ENCODE measurements at regions not wholly inside any gene's neighbourhood (a gene's known extent, or its start where the extent isn't known, plus 50 kb on each side); places are given as distances from the start of the nearest gene placed in this dataset.
"Not testable (repeated sequence)": the region's sequence is repeated elsewhere in the genome, so short reads cannot be mapped to it uniquely, and the experiment has no call there.

GRCh38 chr9:41043433-41043832, 85.0 kb downstream of the FOXD4L6 start:
- not testable (repeated sequence) for H3K27me3 ChIP-seq (ENCODE audit: insufficient read depth, low read depth); H3K4me1 ChIP-seq (ENCODE audit: low read depth, poor library complexity, severe bottlenecking); H3K4me3 ChIP-seq (IDR thresholded peaks at IDR 0.05; ENCODE audit: insufficient read depth, low read depth, low read length); H3K79me2 ChIP-seq (ENCODE audit: insufficient read depth, low read depth); H2AFZ ChIP-seq (ENCODE audit: low read depth); H3K36me3 ChIP-seq (ENCODE audit: insufficient read depth); H4K20me1 ChIP-seq (ENCODE audit: insufficient read depth); H3K9ac ChIP-seq; H3K4me2 ChIP-seq; H3K27ac ChIP-seq

GRCh38 chr9:41042111-41042510, 86.4 kb downstream of the FOXD4L6 start:
- not testable (repeated sequence) for H2AFZ ChIP-seq (ENCODE audit: low read depth); H3K4me3 ChIP-seq (IDR thresholded peaks at IDR 0.05; ENCODE audit: insufficient read depth, low read depth, low read length); H3K79me2 ChIP-seq (ENCODE audit: insufficient read depth, low read depth); H3K4me1 ChIP-seq (ENCODE audit: low read depth, poor library complexity, severe bottlenecking); H3K9ac ChIP-seq; H3K36me3 ChIP-seq (ENCODE audit: insufficient read depth); H4K20me1 ChIP-seq (ENCODE audit: insufficient read depth); H3K27ac ChIP-seq; H3K4me2 ChIP-seq; H3K27me3 ChIP-seq (ENCODE audit: insufficient read depth, low read depth)

GRCh38 chr9:41040705-41041342, 87.7 kb downstream of the FOXD4L6 start:
- not testable (repeated sequence) for H2AFZ ChIP-seq (ENCODE audit: low read depth); H3K4me1 ChIP-seq (ENCODE audit: low read depth, poor library complexity, severe bottlenecking); H3K27ac ChIP-seq; H3K4me2 ChIP-seq; H4K20me1 ChIP-seq (ENCODE audit: insufficient read depth); H3K79me2 ChIP-seq (ENCODE audit: insufficient read depth, low read depth); H3K27me3 ChIP-seq (ENCODE audit: insufficient read depth, low read depth); H3K9ac ChIP-seq; H3K4me3 ChIP-seq (IDR thresholded peaks at IDR 0.05; ENCODE audit: insufficient read depth, low read depth, low read length); H3K36me3 ChIP-seq (ENCODE audit: insufficient read depth)

GRCh38 chr9:41035276-41035675, 93.2 kb downstream of the FOXD4L6 start:
- H3K27ac ChIP-seq; H3K4me2 ChIP-seq; H3K79me2 ChIP-seq (ENCODE audit: insufficient read depth, low read depth); H3K27me3 ChIP-seq (ENCODE audit: insufficient read depth, low read depth); H3K36me3 ChIP-seq (ENCODE audit: insufficient read depth); H2AFZ ChIP-seq (ENCODE audit: low read depth); H3K9ac ChIP-seq; H3K4me1 ChIP-seq (ENCODE audit: low read depth, poor library complexity, severe bottlenecking); H4K20me1 ChIP-seq (ENCODE audit: insufficient read depth); H3K4me3 ChIP-seq (IDR thresholded peaks at IDR 0.05; ENCODE audit: insufficient read depth, low read depth, low read length): not testable (repeated sequence)

- H3K4me2 ChIP-seq; H3K9ac ChIP-seq; H3K4me3 ChIP-seq (IDR thresholded peaks at IDR 0.05; ENCODE audit: insufficient read depth, low read depth, low read length); H4K20me1 ChIP-seq (ENCODE audit: insufficient read depth); H3K4me1 ChIP-seq (ENCODE audit: low read depth, poor library complexity, severe bottlenecking); H2AFZ ChIP-seq (ENCODE audit: low read depth); H3K36me3 ChIP-seq (ENCODE audit: insufficient read depth); H3K27me3 ChIP-seq (ENCODE audit: insufficient read depth, low read depth); H3K27ac ChIP-seq; H3K79me2 ChIP-seq (ENCODE audit: insufficient read depth, low read depth): not testable (repeated sequence)
Observed at GRCh38 chr9:41034699-41035197, 93.7 kb downstream of the FOXD4L6 start.

- H3K36me3 ChIP-seq (ENCODE audit: insufficient read depth); H3K4me2 ChIP-seq; H3K4me3 ChIP-seq (IDR thresholded peaks at IDR 0.05; ENCODE audit: insufficient read depth, low read depth, low read length); H3K9ac ChIP-seq; H3K4me1 ChIP-seq (ENCODE audit: low read depth, poor library complexity, severe bottlenecking); H3K27ac ChIP-seq; H3K27me3 ChIP-seq (ENCODE audit: insufficient read depth, low read depth); H4K20me1 ChIP-seq (ENCODE audit: insufficient read depth); H2AFZ ChIP-seq (ENCODE audit: low read depth); H3K79me2 ChIP-seq (ENCODE audit: insufficient read depth, low read depth): not testable (repeated sequence)
Observed at GRCh38 chr9:41033877-41034276, 94.6 kb downstream of the FOXD4L6 start.

GRCh38 chr9:41033360-41033759, 95.1 kb downstream of the FOXD4L6 start:
- H3K27ac ChIP-seq; H4K20me1 ChIP-seq (ENCODE audit: insufficient read depth); H3K4me3 ChIP-seq (IDR thresholded peaks at IDR 0.05; ENCODE audit: insufficient read depth, low read depth, low read length); H3K27me3 ChIP-seq (ENCODE audit: insufficient read depth, low read depth); H3K4me1 ChIP-seq (ENCODE audit: low read depth, poor library complexity, severe bottlenecking); H3K79me2 ChIP-seq (ENCODE audit: insufficient read depth, low read depth); H3K9ac ChIP-seq; H3K4me2 ChIP-seq; H2AFZ ChIP-seq (ENCODE audit: low read depth); H3K36me3 ChIP-seq (ENCODE audit: insufficient read depth): not testable (repeated sequence)

- H3K27me3 ChIP-seq (ENCODE audit: insufficient read depth, low read depth); H3K4me2 ChIP-seq; H3K36me3 ChIP-seq (ENCODE audit: insufficient read depth); H4K20me1 ChIP-seq (ENCODE audit: insufficient read depth); H3K4me1 ChIP-seq (ENCODE audit: low read depth, poor library complexity, severe bottlenecking); H3K9ac ChIP-seq; H3K79me2 ChIP-seq (ENCODE audit: insufficient read depth, low read depth); H3K4me3 ChIP-seq (IDR thresholded peaks at IDR 0.05; ENCODE audit: insufficient read depth, low read depth, low read length); H2AFZ ChIP-seq (ENCODE audit: low read depth); H3K27ac ChIP-seq: not testable (repeated sequence)
Observed at GRCh38 chr9:41026912-41027676, 101.4 kb downstream of the FOXD4L6 start.

- H3K27ac ChIP-seq = not testable (repeated sequence)
Observed at GRCh38 chr9:41022365-41022764, 106.1 kb downstream of the FOXD4L6 start.

GRCh38 chr9:41019858-41020562, 108.5 kb downstream of the FOXD4L6 start:
- not testable (repeated sequence) for H3K36me3 ChIP-seq (ENCODE audit: insufficient read depth); H3K4me2 ChIP-seq; H3K4me3 ChIP-seq (IDR thresholded peaks at IDR 0.05; ENCODE audit: insufficient read depth, low read depth, low read length); H3K9ac ChIP-seq; H4K20me1 ChIP-seq (ENCODE audit: insufficient read depth); H3K79me2 ChIP-seq (ENCODE audit: insufficient read depth, low read depth); H3K4me1 ChIP-seq (ENCODE audit: low read depth, poor library complexity, severe bottlenecking); H3K27ac ChIP-seq; H3K27me3 ChIP-seq (ENCODE audit: insufficient read depth, low read depth); H2AFZ ChIP-seq (ENCODE audit: low read depth)

More at GRCh38 chr9:41022365-41022764, 106.1 kb downstream of the FOXD4L6 start:
- H3K36me3 ChIP-seq (ENCODE audit: insufficient read depth); H4K20me1 ChIP-seq (ENCODE audit: insufficient read depth); H2AFZ ChIP-seq (ENCODE audit: low read depth); H3K9ac ChIP-seq; H3K27me3 ChIP-seq (ENCODE audit: insufficient read depth, low read depth); H3K79me2 ChIP-seq (ENCODE audit: insufficient read depth, low read depth); H3K4me2 ChIP-seq; H3K4me3 ChIP-seq (IDR thresholded peaks at IDR 0.05; ENCODE audit: insufficient read depth, low read depth, low read length); H3K4me1 ChIP-seq (ENCODE audit: low read depth, poor library complexity, severe bottlenecking): not testable (repeated sequence)

All from KMS-11 (cell line).